Uterus (tissue), 3 donors: ENCODE measurements at regions not wholly inside any gene's neighbourhood (a gene's known extent, or its start where the extent isn't known, plus 50 kb on each side); places are given as distances from the start of the nearest gene placed in this dataset.
"Not testable (repeated sequence)": the region's sequence is repeated elsewhere in the genome, so short reads cannot be mapped to it uniquely, and the experiment has no call there.

Experiments used
- DNase-seq, 2 donors: peaks; one replicate each; pipeline ENCODE4 v3.0.0-alpha.2; 2019 to 2020
- H3K27ac ChIP-seq, 2 donors: fragments of 200-600 bp; sonication (generic); 1 replicate in 1 of 2; 2 replicates in 1 of 2; pipeline ENCODE4 v1.5.1; 2016 to 2018
- H3K27me3 ChIP-seq, 2 donors: fragments of 200-600 bp; sonication (generic); one replicate each; pipeline ENCODE4 v1.5.1; 2018 to 2019; ENCODE audit warnings: control low read depth in 1 of 2
- H3K36me3 ChIP-seq, 2 donors: fragments of 200-600 bp; sonication (generic); one replicate each; pipeline ENCODE4 v1.5.1; 2019; ENCODE audit warnings: control low read depth in 1 of 2
- H3K4me1 ChIP-seq, 2 donors: fragments of 200-600 bp; sonication (generic); one replicate each; pipeline ENCODE4 v1.5.1; 2018 to 2019; ENCODE audit warnings: control low read depth in 1 of 2
- H3K4me3 ChIP-seq, 2 donors: fragments of 200-600 bp; sonication (generic); 1 replicate in 1 of 2; 2 replicates in 1 of 2; pipeline ENCODE4 v1.5.1; 2018 to 2019; ENCODE audit warnings: mild to moderate bottlenecking in 1 of 2
- H3K9me3 ChIP-seq, 2 donors: fragments of 200-600 bp; sonication (generic); one replicate each; pipeline ENCODE4 v1.5.1; 2019; ENCODE audit warnings: control low read depth in 1 of 2
- POLR2A ChIP-seq, 2 donors: fragments of 450-650 bp; IDR thresholded peaks; one replicate each; pipeline ENCODE4 v1.6.1; 2016; ENCODE audit warnings: antibody characterized with exemption in 2 of 2, mild to moderate bottlenecking in 1 of 2, moderate library complexity in 1 of 2
- intact Hi-C: fragments of 100-400 bp; cut with DNase I; formaldehyde crosslinking; loops from one replicate; pipeline ENCODE4 v1.15.1; 2023; ENCODE audit warnings: low total_unique reads
- TF ChIP-seq, protein P1 (sequence below), 4 experiments: fragments of 200-600 bp in 2 of 4; fragments of 450-650 bp in 2 of 4; sonication (generic) in 2 of 4; IDR thresholded peaks; one replicate each; pipeline ENCODE4 v1.5.1; 2016 to 2019; ENCODE audit warnings: antibody characterized with exemption in 4 of 4, mild to moderate bottlenecking in 2 of 4, moderate library complexity in 1 of 4
- donor health status: DM: yes; HTN: yes; CAD: no.

DNA sequence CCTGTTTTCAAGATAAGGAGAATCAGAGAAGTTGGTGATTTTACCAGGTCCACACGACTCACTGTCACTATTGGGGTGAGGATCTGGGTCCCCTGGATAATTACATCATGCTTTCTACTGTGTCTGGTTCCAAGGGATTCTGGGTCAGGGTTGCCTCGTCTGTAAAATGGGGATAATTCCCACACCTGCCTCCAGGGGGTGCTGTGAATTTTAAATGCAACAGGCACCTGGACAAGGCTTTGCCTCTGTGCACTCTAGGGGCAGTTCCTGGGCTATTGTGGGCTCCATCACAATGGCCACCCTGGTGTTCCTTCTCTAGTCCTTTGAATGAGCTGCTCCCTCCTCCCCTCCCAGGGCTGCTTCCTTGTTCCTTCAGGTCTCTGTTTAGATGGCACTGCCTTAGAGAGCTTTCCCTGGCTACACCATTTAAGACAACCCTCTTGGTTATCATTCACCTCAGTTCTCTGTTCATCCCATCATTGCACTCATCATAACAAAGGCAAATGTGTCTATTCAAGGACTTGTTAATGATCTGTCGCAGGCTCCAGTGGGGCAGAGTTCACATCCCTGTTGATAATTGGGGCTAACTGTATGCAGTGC lies 178.6 kb downstream of the MIAT start:
- H3K27me3 ChIP-seq = no peaks in the 10 kb centered on the region
- no peaks in the 10 kb centered on the region for H3K9me3 ChIP-seq
- intact Hi-C loops = no loop called here
- H3K4me1 ChIP-seq = no peaks in the 10 kb centered on the region
- no peak for TF ChIP-seq POLR2A (IDR thresholded peaks at IDR 0.05)
- TF ChIP-seq, protein P1, sequence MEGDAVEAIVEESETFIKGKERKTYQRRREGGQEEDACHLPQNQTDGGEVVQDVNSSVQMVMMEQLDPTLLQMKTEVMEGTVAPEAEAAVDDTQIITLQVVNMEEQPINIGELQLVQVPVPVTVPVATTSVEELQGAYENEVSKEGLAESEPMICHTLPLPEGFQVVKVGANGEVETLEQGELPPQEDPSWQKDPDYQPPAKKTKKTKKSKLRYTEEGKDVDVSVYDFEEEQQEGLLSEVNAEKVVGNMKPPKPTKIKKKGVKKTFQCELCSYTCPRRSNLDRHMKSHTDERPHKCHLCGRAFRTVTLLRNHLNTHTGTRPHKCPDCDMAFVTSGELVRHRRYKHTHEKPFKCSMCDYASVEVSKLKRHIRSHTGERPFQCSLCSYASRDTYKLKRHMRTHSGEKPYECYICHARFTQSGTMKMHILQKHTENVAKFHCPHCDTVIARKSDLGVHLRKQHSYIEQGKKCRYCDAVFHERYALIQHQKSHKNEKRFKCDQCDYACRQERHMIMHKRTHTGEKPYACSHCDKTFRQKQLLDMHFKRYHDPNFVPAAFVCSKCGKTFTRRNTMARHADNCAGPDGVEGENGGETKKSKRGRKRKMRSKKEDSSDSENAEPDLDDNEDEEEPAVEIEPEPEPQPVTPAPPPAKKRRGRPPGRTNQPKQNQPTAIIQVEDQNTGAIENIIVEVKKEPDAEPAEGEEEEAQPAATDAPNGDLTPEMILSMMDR (IDR thresholded peaks at IDR 0.05) = peak in 3 of 4 experiments; percentile 13 to 42 (median 35)
- H3K4me3 ChIP-seq = no peak overlapping the region
- H3K27ac ChIP-seq = no peak overlapping the region
- peak in 1 of 2 donors; percentile 19 for DNase-seq
- H3K36me3 ChIP-seq = no peaks in the 10 kb centered on the region

DNA sequence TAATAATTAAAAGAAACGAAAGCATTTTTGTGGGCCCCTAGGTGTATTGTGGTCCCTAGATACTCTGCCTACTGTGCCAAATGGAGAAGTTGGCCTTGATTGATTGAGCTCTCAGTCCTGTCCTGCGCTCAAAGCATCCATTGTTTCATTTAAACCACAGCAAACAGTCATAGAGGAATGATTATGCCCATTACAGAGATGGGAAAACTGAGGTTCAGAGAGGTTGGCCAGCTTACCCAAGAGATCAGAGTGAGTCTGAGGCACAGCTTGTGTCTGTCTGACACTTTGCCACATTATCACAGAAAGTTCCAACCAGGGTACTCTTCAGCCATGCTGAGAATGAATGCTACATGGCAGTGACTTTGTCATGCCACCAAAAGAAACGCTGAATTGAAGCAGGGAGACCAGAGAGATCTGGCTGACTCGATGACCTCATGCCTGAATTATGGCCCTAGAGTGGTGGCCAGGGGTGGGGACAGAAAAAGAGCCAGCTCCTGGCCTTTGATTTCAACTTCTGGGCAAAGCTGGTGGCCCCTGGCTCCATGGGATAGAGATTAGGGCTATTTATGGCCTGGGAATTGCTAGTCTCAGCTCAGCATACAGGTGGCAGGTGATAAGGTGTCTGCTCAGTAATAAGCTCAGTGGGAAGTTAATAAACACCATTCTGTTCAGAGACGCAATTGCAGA lies 180.5 kb downstream of the MIAT start:
- H3K36me3 ChIP-seq = no peaks in the 10 kb centered on the region
- no peaks in the 10 kb centered on the region for H3K27me3 ChIP-seq
- H3K4me1 ChIP-seq = no peaks in the 10 kb centered on the region
- no peak overlapping the region for H3K27ac ChIP-seq
- TF ChIP-seq, protein P1 (IDR thresholded peaks at IDR 0.05) = no peak
- TF ChIP-seq POLR2A (IDR thresholded peaks at IDR 0.05) = no peak
- DNase-seq = no peak
- intact Hi-C loops = no loop called here
- H3K9me3 ChIP-seq = no peaks in the 10 kb centered on the region
- no peak overlapping the region for H3K4me3 ChIP-seq

DNA sequence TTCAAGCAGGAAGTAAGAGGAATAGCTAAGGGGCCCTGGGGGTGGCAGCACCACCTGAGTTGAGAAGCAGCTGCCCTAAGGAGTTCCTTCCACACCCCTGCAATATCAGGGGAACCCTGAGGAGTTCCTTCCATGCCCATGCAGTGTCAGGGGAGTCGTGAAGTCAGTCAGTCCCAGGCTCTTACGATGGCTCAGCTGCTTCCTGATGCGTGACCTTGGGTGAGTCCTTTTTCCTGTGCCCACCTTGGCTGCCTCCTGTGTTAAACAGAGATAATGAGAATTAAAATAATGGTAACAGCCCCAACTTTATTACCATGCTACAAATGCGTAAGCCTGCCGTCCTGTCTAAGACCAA lies 181.1 kb downstream of the MIAT start:
- Histone ChIP-seq H3K9me3 (no peaks in the 10 kb centered on the region), H3K4me3 (no peak overlapping the region), H3K4me1 (no peaks in the 10 kb centered on the region), H3K36me3 (no peaks in the 10 kb centered on the region), H3K27ac (no peak overlapping the region), H3K27me3 (no peaks in the 10 kb centered on the region)
- intact Hi-C loops = no loop called here
- no peak for DNase-seq
- TF ChIP-seq POLR2A (IDR thresholded peaks at IDR 0.05) = no peak
- TF ChIP-seq, protein P1 (IDR thresholded peaks at IDR 0.05) = no peak

DNA sequence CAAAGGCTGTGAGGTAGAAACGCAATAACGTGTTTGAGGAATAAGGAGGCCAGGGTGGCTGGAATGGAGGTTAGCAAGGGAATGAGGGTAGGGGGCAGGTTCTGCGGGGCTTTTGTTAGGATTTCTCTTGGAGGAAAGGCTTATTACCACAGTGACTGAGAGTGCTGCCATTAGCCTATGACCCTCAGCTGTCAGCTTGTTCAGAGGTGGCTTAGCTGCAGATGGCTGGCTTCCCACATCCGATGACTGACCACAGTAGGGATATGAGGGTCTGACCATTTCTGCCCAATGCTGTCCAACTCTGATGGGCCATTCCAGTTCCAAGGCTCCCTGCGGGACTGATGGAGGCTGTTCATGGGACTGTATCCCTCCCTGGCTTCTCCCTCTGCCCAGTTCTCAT lies 181.8 kb downstream of the MIAT start:
- no peaks in the 10 kb centered on the region for H3K36me3 ChIP-seq
- intact Hi-C loops = no loop called here
- H3K27ac ChIP-seq = no peak overlapping the region
- H3K4me3 ChIP-seq = no peak overlapping the region
- no peaks in the 10 kb centered on the region for H3K27me3 ChIP-seq
- no peaks in the 10 kb centered on the region for H3K9me3 ChIP-seq
- no peak for DNase-seq
- no peaks in the 10 kb centered on the region for H3K4me1 ChIP-seq
- TF ChIP-seq POLR2A (IDR thresholded peaks at IDR 0.05) = no peak
- TF ChIP-seq, protein P1 (IDR thresholded peaks at IDR 0.05) = no peak

DNA sequence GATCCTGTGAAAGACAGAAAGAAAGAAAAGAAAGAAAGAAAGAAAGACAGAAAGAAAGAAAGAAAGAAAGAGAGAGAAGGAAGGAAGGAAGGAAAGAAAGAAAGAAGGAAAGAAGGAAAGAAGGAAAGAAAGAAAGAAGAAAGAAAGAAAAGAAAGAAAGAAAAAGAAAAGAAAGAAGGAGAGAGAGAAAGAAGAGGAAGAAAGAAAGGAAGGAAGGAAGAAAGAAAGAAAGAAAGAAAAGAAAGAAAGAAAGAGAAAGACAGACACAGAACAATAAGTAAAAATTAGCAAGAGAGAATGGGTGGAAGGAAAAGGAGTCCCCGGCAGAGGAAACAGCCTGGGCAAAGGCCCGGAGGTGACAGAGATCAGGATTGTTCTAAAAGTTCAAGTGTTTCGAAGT lies 183.4 kb downstream of the MIAT start:
- H3K9me3 ChIP-seq, H3K27me3 ChIP-seq, DNase-seq, intact Hi-C loops, H3K27ac ChIP-seq, H3K4me3 ChIP-seq, H3K36me3 ChIP-seq, H3K4me1 ChIP-seq: not testable (repeated sequence)
